H9 (cell line): ENCODE measurements at regions not wholly inside any gene's neighbourhood (a gene's known extent, or its start where the extent isn't known, plus 50 kb on each side); places are given as distances from the start of the nearest gene placed in this dataset.
A peak's percentile ranks its signal among the peaks of the same experiment; 100 is the strongest.

Experiments
- DNase-seq: peaks from one replicate; pipeline ENCODE4 v3.0.0-alpha.2; 2017
- H2AFZ ChIP-seq: one replicate; pipeline ENCODE4 v1.6.1; 2013; ENCODE audit warnings: mild to moderate bottlenecking, low read length, control low read depth, moderate library complexity
- H2AK5ac ChIP-seq: 2 replicates; pipeline ENCODE4 v1.6.1; 2013; ENCODE audit warnings: low read length, control low read depth, mixed read lengths; ENCODE audit not compliant: insufficient read length
- H2BK120ac ChIP-seq: one replicate; pipeline ENCODE4 v1.6.1; 2013; ENCODE audit warnings: low read depth, mild to moderate bottlenecking, low read length, control low read depth, inconsistent platforms; ENCODE audit not compliant: poor library complexity, severe bottlenecking
- H2BK12ac ChIP-seq: 2 replicates; pipeline ENCODE4 v1.6.1; 2013; ENCODE audit warnings: low read length, control low read depth, mixed read lengths, low read depth; ENCODE audit not compliant: insufficient read length
- H2BK15ac ChIP-seq: 2 replicates; pipeline ENCODE4 v1.6.1; 2013; ENCODE audit warnings: low read depth, low read length, control low read depth
- H2BK20ac ChIP-seq: one replicate; pipeline ENCODE4 v1.6.1; 2013; ENCODE audit warnings: low read depth, mild to moderate bottlenecking, low read length, control low read depth, inconsistent platforms; ENCODE audit not compliant: poor library complexity, severe bottlenecking
- H2BK5ac ChIP-seq: 2 replicates; pipeline ENCODE4 v1.6.1; 2013; ENCODE audit warnings: low read length, control low read depth, mixed read lengths; ENCODE audit not compliant: insufficient read length
- H3K14ac ChIP-seq: 2 replicates; pipeline ENCODE4 v1.6.1; 2013; ENCODE audit warnings: low read length, control low read depth; ENCODE audit not compliant: insufficient read depth
- H3K18ac ChIP-seq: 2 replicates; pipeline ENCODE4 v1.6.1; 2013; ENCODE audit warnings: low read depth, mild to moderate bottlenecking, mixed read lengths, low read length, control low read depth; ENCODE audit not compliant: insufficient read length
- H3K23ac ChIP-seq: 2 replicates; pipeline ENCODE4 v1.6.1; 2013; ENCODE audit warnings: low read length, control low read depth, mixed read lengths, low read depth; ENCODE audit not compliant: insufficient read length
- H3K23me2 ChIP-seq: 2 replicates; pipeline ENCODE4 v1.6.1; 2013; ENCODE audit warnings: low read depth, mild to moderate bottlenecking, mixed read lengths, low read length, control low read depth; ENCODE audit not compliant: insufficient read length, poor library complexity, severe bottlenecking
- H3K27ac ChIP-seq: 2 replicates; pipeline ENCODE4 v1.5.1; 2013; ENCODE audit warnings: low read length, control low read depth, mixed read lengths, low read depth; ENCODE audit not compliant: insufficient read length
- H3K27me3 ChIP-seq: 2 replicates; pipeline ENCODE4 v1.6.1; 2013; ENCODE audit warnings: low read length, control low read depth, inconsistent platforms; ENCODE audit not compliant: insufficient read depth
- H3K4ac ChIP-seq: 2 replicates; pipeline ENCODE4 v1.6.1; 2013; ENCODE audit warnings: low read depth, mild to moderate bottlenecking, control low read depth, inconsistent platforms, low read length, moderate library complexity
- H3K4me1 ChIP-seq: 2 replicates; pipeline ENCODE4 v1.6.1; 2013; ENCODE audit warnings: low read length, control low read depth, inconsistent platforms; ENCODE audit not compliant: insufficient read depth
- H3K4me2 ChIP-seq: 2 replicates; pipeline ENCODE4 v1.6.1; 2013; ENCODE audit warnings: low read length, control low read depth, mixed read lengths; ENCODE audit not compliant: insufficient read length, insufficient read depth
- H3K56ac ChIP-seq: 2 replicates; pipeline ENCODE4 v1.6.1; 2013; ENCODE audit warnings: low read depth, mild to moderate bottlenecking, mixed read lengths, low read length, control low read depth; ENCODE audit not compliant: insufficient read length
- H3K79me1 ChIP-seq: 2 replicates; pipeline ENCODE4 v1.6.1; 2013; ENCODE audit warnings: low read depth, mild to moderate bottlenecking, moderate library complexity, low read length, control low read depth, inconsistent platforms; ENCODE audit not compliant: insufficient read depth, poor library complexity, severe bottlenecking
- H3K79me2 ChIP-seq: 2 replicates; pipeline ENCODE4 v1.6.1; 2013; ENCODE audit warnings: low read length, control low read depth, inconsistent platforms; ENCODE audit not compliant: insufficient read depth
- H3K9ac ChIP-seq: 2 replicates; pipeline ENCODE4 v1.6.1; 2013; ENCODE audit warnings: low read length, control low read depth, mixed read lengths; ENCODE audit not compliant: insufficient read length; ENCODE audit errors: extremely low read depth
- H3K9me3 ChIP-seq: one replicate; pipeline ENCODE4 v1.6.1; 2013; ENCODE audit warnings: low read depth, low read length, inconsistent platforms; ENCODE audit not compliant: control insufficient read depth
- H3T11ph ChIP-seq: one replicate; pipeline ENCODE4 v1.6.1; 2013; ENCODE audit warnings: mild to moderate bottlenecking, low read length, control low read depth, inconsistent platforms
- H4K20me1 ChIP-seq: one replicate; pipeline ENCODE4 v1.6.1; 2013; ENCODE audit not compliant: control insufficient read depth, insufficient read length, insufficient read depth
- H4K5ac ChIP-seq: 2 replicates; pipeline ENCODE4 v1.6.1; 2013; ENCODE audit warnings: low read depth, mild to moderate bottlenecking, mixed read lengths, low read length, control low read depth; ENCODE audit not compliant: insufficient read length
- H4K8ac ChIP-seq: replicated peaks from 2 replicates; pipeline ENCODE4 v1.6.1; 2013; ENCODE audit warnings: low read length, control low read depth, mixed read lengths, low read depth; ENCODE audit not compliant: insufficient read length
- H4K91ac ChIP-seq: 2 replicates; pipeline ENCODE4 v1.6.1; 2013; ENCODE audit warnings: low read depth, mild to moderate bottlenecking, moderate library complexity, mixed read lengths, low read length, control low read depth; ENCODE audit not compliant: insufficient read length
- H3K27ac Mint-ChIP-seq, 3 experiments: 2 replicates in 2 of 3; 3 replicates in 1 of 3; pipeline ENCODE4 v1.8.0; 2020 to 2021; ENCODE audit warnings: mixed read lengths in 3 of 3, mild to moderate bottlenecking in 1 of 3, moderate library complexity in 1 of 3
- H3K27me3 Mint-ChIP-seq: 2 replicates; pipeline ENCODE4 v1.8.0; 2021; ENCODE audit warnings: low read depth, mild to moderate bottlenecking, moderate library complexity, mixed read lengths
- H3K36me3 Mint-ChIP-seq, 3 experiments: 2 replicates in 2 of 3; 3 replicates in 1 of 3; pipeline ENCODE4 v1.8.0; 2020 to 2021; ENCODE audit warnings: low read depth in 3 of 3, mixed read lengths in 3 of 3; ENCODE audit not compliant: insufficient read depth in 1 of 3
- H3K4me1 Mint-ChIP-seq, 2 experiments: 2 replicates each; pipeline ENCODE4 v1.8.0; 2020; ENCODE audit warnings: mixed read lengths in 2 of 2
- H3K4me3 Mint-ChIP-seq, 2 experiments: 2 replicates in 1 of 2; 3 replicates in 1 of 2; pipeline ENCODE4 v1.8.0; 2020 to 2021; ENCODE audit warnings: mild to moderate bottlenecking in 2 of 2, mixed read lengths in 2 of 2, moderate library complexity in 1 of 2
- H3K9me3 Mint-ChIP-seq, 2 experiments: 2 replicates in 1 of 2; 3 replicates in 1 of 2; pipeline ENCODE4 v1.8.0; 2020; ENCODE audit warnings: mild to moderate bottlenecking in 2 of 2, mixed read lengths in 2 of 2, moderate library complexity in 1 of 2
- CTCF ChIP-seq: fragments of 200-600 bp; sonication (generic); conservative IDR thresholded peaks from 3 replicates; pipeline ENCODE4 v1.8.0; 2021; ENCODE audit warnings: antibody characterized with exemption, mild to moderate bottlenecking
- WGBS: extraction: QIAGEN DNeasy Blood & Tissue Kit; methylation state at CpG from one replicate; pipeline ENCODE4 v1.1.7; 2013; ENCODE audit warnings: missing lambda C conversion rate, low lambda C conversion rate, mixed read lengths; ENCODE audit not compliant: insufficient read length; ENCODE audit errors: extremely low coverage; 5-methylcytosine and 5-hydroxymethylcytosine counted together

- peaks cover 20 to 21% of the 10 kb centered on the region in 2 experiments for H3K4me1 Mint-ChIP-seq
- no peak overlapping the region for H4K5ac ChIP-seq
- no peak overlapping the region for H3T11ph ChIP-seq
- H3K27ac Mint-ChIP-seq: peak overlapping the region in 2 of 3 experiments; percentile 16 to 52; a peak in 1 of 7 replicates
- H3K9me3 Mint-ChIP-seq: peaks cover 0 to 4% of the 10 kb centered on the region in 2 experiments; a peak in 4 of 5 replicates
- H2BK120ac ChIP-seq: no peak overlapping the region
- H3K23me2 ChIP-seq: no peaks in the 10 kb centered on the region
- H3K14ac ChIP-seq: 0 out of 2 replicates have a peak overlapping the region, but pooled peaks have one; percentile 6
- H3K27me3 ChIP-seq: no peaks in the 10 kb centered on the region
- H3K9ac ChIP-seq: no peak overlapping the region
- no peaks in the 10 kb centered on the region for H3K9me3 ChIP-seq
- H4K91ac ChIP-seq: no peak overlapping the region
- TF ChIP-seq CTCF: no peak
- no peak overlapping the region for H2BK15ac ChIP-seq
- peak overlapping the region; percentile 40 for H3K4me2 ChIP-seq
- H2AK5ac ChIP-seq: no peak overlapping the region
- H2BK5ac ChIP-seq: no peak overlapping the region
- peak overlapping the region; percentile 27 for H2AFZ ChIP-seq
- WGBS: no CpG with 5 or more reads among the region's 22 CpGs
- H3K79me1 ChIP-seq: no peaks in the 10 kb centered on the region
- no peaks in the 10 kb centered on the region; a peak in 2 of 7 replicates for H3K36me3 Mint-ChIP-seq
- peak overlapping the region; percentile 68 to 82 for H3K4me3 Mint-ChIP-seq
- no peak overlapping the region for H2BK20ac ChIP-seq
- H4K8ac ChIP-seq: no peak overlapping the region
- peak overlapping the region; percentile 25 for H3K18ac ChIP-seq
- no peak overlapping the region for H3K23ac ChIP-seq
- peak; percentile 90 for DNase-seq
- H3K4ac ChIP-seq: no peak overlapping the region
- H3K4me1 ChIP-seq: no peaks in the 10 kb centered on the region; the same call in 1 of the 2 replicates
- no peak overlapping the region for H2BK12ac ChIP-seq
- no peak overlapping the region for H3K27ac ChIP-seq
- H3K79me2 ChIP-seq: no peaks in the 10 kb centered on the region
- no peaks in the 10 kb centered on the region for H4K20me1 ChIP-seq
- peaks cover 34% of the 10 kb centered on the region for H3K27me3 Mint-ChIP-seq
- no peak overlapping the region for H3K56ac ChIP-seq
Measured at GRCh38 chr7:149690688-149691446, 82.5 kb downstream of the ZNF467 start.
